ENCODE measurements at regions not wholly inside any gene's neighbourhood (a gene's known extent, or its start where the extent isn't known, plus 50 kb on each side); places are given as distances from the start of the nearest gene placed in this dataset.
"Not testable (repeated sequence)": the region's sequence is repeated elsewhere in the genome, so short reads cannot be mapped to it uniquely, and the experiment has no call there.

DNA sequence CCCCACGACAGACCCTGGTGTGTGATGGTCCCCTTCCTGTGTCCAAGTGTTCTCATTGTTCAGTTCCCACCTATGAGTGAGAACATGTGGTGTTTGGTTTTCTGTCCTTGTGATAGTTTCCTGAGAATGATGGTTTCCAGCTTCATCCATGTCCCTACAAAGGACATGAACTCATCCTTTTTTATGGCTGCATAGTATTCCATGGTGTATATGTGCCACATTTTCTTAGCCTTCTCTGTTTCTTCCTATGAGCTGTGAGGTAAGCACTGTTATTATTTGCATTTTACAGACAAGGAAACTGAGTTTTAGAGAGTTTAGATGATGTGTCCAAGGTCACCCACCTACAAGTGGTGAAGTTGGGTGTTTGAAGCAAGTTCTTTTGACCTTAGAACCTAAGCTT lies 51.1 kb upstream of the BNC1 start:
- DNase-seq (ENCODE audit: low spot score) = not testable (repeated sequence)

DNA sequence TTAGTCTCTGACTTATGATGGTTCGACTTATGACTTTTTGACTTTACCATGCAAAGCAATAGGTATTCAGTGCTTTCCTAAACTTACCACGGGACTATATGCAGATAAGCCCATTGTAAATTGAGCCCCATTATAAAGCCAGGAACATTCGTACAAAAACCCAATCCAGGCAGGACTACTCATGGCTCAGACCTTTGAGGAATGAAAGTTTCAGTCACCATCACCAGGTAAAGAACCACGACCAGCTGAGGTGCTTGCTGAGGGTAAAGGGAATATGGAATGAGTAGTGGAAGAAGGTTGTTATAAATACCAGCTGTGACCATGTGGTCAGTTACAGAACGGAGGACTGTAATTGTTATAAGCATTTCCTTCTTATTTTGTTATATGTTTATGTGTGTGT lies 54.9 kb upstream of the BNC1 start:
- DNase-seq (ENCODE audit: low spot score) = no peak

DNA sequence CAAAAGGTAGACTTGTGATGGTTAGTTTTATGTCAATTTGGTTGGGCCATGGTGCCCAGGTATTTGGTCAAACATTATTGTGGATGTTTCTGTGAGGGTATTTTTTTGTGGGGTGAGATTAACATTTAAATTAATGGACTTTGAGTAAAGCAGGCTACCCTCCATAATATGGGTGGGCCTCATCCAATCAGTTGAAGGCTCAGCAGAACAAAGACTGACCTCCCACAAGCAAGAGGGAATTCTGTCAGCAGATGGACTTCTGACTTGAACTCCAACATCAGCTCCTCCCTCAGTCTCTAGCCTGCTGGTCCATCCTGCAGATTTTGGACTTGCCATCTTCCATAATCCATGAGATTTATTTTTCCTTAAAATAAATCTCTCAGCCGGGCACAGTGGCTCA lies 55.6 kb upstream of the BNC1 start:
- no peak for DNase-seq (ENCODE audit: low spot score)

- no peak for DNase-seq (ENCODE audit: low spot score)
These were observed 61.9 kb upstream of the BNC1 start for GRCh38 chr15:83346342-83346741.

- no peak for DNase-seq (ENCODE audit: low spot score)
These were observed 67.7 kb upstream of the BNC1 start for GRCh38 chr15:83352119-83352518.

- no peak for DNase-seq (ENCODE audit: low spot score)
These were observed 72.3 kb upstream of the BNC1 start for GRCh38 chr15:83356501-83357399.

DNA sequence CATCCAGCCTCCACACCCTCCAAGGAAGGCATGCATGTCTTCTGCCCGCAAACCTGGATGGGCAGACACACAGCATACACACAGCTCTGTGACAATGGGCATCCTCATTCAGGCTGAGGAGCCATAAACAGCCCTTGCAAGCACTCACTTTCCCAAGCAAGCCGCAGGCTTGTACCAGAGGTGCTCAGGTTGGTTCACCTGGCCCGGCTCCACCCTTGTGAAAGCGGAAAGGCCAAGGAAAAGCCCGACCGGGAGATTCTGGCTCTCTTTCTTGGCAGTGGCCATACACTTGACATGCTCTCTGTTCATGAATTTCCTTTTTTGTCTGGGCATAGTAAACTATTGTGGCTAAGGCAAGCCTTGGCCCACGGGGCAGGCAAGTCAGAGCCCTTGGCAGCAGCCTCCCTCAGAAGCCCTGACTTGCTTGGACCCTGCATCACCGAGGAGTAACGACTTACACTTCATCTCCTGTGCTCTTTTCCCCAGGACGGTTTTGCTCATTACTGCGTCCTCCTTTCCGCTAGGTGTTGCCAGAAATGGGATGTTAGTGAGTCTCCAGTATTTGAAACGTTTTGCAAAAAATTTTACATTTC lies 74.6 kb upstream of the BNC1 start:
- DNase-seq (ENCODE audit: low spot score) = no peak

GRCh38 chr15:83362706-83363105 lies 78.2 kb upstream of the BNC1 start:
- DNase-seq (ENCODE audit: low spot score) = no peak

DNA sequence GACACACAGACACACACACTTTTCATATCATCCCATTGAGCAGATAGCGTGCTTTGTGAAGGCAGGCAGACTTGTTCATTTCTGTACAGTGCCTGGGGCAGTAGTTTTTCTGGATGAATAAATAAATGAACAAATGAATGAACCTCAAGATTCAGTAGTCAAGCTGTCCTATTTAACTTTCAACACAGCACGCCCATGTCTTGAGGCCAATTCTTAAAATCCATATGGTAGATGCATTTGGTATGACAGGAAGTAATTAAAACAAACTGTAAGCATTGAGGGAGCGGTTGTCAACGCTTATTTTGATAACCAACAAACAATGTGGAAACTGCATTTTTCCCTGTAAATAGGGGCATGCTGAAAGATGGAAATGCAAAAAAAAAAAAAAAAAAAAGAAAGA lies 80.0 kb upstream of the BNC1 start:
- no peak for DNase-seq (ENCODE audit: low spot score)

DNA sequence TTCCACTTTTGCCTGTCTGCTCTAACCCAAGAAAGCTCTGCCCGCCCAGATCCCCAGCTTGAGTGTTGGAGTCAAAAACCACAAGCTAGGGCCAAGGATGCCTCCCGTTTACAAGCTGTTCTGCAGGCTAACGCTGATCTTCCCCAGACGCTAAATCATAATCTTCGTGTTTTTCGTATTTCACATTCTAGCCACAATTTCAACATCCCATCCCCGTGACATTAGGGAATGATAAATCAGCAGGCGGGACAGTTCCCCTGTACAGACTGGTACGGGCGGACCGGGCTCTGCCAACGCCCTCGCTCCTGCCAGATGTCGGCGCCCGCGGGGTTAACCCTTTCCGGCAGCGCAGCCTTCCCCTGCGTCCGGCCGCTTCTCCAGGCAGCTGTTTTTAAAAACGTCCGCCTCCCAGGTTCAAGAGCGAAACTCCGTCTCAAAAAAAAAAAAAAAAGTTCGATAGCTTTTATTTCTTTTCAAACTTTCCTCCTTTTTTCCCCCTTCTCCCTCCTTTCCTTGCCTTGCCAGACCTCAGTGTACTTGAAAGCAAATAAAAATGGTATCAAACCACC lies 81.0 kb upstream of the BNC1 start:
- DNase-seq (ENCODE audit: low spot score) = no peak

- DNase-seq (ENCODE audit: low spot score) = no peak
These were observed 74.7 kb upstream of the SH3GL3 start for GRCh38 chr15:83372434-83372891.

- no peak for DNase-seq (ENCODE audit: low spot score)
These were observed 68.1 kb upstream of the SH3GL3 start for GRCh38 chr15:83378921-83379578.

- DNase-seq (ENCODE audit: low spot score) = no peak
These were observed 67.6 kb upstream of the SH3GL3 start for GRCh38 chr15:83379579-83379959.

DNA sequence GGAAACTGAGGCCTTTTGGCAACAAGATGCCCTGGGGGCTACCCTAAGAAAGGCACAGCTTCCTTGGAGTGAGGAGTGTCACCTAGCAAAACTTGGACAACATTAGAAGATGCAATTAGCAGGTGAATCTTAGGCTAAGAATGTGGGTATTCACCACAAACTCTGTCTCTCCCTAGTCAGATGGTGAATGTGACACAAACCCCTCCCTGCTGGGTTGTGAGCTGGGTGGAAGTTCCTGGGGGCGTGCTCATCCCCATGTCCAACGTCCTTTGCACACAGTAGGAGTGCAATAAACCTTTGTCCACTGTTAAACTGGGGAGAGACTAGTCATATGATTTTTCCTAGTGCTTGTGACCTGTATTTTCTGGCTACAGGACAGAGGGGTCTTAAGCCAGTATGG lies 67.1 kb upstream of the SH3GL3 start:
- DNase-seq (ENCODE audit: low spot score) = no peak

- DNase-seq (ENCODE audit: low spot score) = peak; percentile 41
These were observed 66.5 kb upstream of the SH3GL3 start for GRCh38 chr15:83380682-83381081.

GRCh38 chr15:83383608-83384139 lies 63.5 kb upstream of the SH3GL3 start:
- not testable (repeated sequence) for DNase-seq (ENCODE audit: low spot score)

DNA sequence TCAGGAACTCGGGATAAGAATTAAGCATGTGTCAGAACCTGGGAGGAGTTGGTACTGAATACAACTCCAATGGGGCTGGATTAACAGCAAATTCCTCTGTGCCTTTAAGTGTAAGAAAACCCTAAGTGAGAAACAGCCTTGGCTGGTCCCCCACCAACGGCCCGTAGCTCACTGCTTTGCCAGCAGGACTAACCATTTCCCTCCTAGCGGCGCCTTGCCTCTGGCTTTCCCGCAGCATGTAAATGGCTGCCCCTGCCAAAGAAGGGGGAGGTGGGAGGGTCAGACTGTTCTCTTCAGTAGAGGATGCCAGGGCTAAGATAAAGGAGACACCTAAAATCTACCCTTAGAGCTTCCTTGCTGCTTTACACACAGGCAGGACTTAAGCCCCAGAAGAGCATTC lies 51.0 kb upstream of the SH3GL3 start:
- no peak for DNase-seq (ENCODE audit: low spot score)

Data from SK-N-DZ (cell line).